AG09319 (cell line): ENCODE measurements at regions not wholly inside any gene's neighbourhood (a gene's known extent, or its start where the extent isn't known, plus 50 kb on each side); places are given as distances from the start of the nearest gene placed in this dataset.

Experiments
- DNase-seq: peaks from one replicate; pipeline ENCODE4 v3.0.0-alpha.2; 2010; ENCODE audit warnings: low read depth; ENCODE audit errors: extremely low read depth
- TF ChIP-seq, protein P1 (sequence below): IDR thresholded peaks from 2 replicates; pipeline ENCODE4 v1.5.1; 2011; ENCODE audit warnings: low read depth, mild to moderate bottlenecking, inconsistent platforms, low read length, moderate library complexity

DNA sequence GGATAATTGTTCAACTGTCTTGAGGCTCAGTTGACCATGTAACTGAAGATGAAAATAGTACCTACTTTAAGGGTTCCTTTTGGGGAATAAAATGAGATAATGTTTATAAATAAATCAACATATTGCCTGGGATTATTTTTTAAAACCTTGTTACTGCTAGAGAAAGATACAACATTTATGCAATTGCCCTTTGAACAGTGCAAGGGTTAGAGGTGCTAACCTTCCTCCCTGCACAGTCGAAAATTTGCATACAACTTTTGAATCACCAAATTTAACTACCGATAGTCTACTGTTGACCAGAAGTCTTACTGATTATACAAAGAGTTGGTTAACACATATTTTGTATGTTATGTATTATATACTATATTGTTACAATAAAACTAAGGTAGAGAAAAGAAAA lies 750.0 kb downstream of the EFNB2 start:
- no peak for DNase-seq

DNA sequence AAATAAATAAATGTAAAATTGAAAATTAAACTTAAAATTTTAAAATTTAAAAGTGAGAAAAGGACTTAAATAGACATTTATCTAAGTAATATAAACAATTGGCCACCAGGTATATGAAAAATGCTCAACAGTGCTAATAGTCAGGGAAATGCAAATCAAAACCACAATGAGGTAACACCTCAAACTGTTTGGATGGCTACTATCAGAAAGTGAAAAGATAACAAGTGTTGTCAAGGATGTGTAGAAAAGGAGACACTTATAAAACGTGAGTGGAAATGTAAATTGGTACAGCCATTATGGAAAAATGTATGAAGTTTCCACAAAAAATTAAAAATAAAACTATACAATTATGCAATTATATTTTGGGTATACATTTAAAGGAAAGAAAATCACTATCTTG lies 752.2 kb downstream of the EFNB2 start:
- DNase-seq, result no peak

More for the DNA sequence above, 750.0 kb downstream of the EFNB2 start:
- TF ChIP-seq, protein P1, sequence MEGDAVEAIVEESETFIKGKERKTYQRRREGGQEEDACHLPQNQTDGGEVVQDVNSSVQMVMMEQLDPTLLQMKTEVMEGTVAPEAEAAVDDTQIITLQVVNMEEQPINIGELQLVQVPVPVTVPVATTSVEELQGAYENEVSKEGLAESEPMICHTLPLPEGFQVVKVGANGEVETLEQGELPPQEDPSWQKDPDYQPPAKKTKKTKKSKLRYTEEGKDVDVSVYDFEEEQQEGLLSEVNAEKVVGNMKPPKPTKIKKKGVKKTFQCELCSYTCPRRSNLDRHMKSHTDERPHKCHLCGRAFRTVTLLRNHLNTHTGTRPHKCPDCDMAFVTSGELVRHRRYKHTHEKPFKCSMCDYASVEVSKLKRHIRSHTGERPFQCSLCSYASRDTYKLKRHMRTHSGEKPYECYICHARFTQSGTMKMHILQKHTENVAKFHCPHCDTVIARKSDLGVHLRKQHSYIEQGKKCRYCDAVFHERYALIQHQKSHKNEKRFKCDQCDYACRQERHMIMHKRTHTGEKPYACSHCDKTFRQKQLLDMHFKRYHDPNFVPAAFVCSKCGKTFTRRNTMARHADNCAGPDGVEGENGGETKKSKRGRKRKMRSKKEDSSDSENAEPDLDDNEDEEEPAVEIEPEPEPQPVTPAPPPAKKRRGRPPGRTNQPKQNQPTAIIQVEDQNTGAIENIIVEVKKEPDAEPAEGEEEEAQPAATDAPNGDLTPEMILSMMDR, result no peak

DNA sequence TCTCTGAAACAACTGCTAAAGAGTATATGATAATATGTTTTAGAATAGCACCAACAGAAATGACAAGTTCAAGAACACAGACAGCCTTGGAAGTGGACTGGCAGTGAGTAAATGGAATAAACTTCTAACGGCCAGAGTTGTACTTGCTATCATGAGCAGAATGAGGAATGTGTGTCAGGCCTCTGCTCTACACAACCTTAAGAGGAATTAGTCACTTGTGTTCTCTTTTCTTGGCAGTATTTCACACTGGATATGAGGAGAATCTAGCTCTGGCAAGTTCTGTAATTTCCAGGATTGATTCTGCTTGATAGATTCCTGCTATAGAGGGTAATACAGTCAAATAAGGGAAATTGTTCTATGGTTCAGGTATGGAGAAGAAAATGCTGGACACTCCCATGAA lies 757.3 kb downstream of the EFNB2 start:
- TF ChIP-seq, protein P1, result no peak
- no peak for DNase-seq

More for the DNA sequence above, 752.2 kb downstream of the EFNB2 start:
- TF ChIP-seq, protein P1, result no peak

GRCh38 chr13:105774739-105775460 lies 760.6 kb downstream of the EFNB2 start:
- DNase-seq, result no peak
- TF ChIP-seq, protein P1, result no peak

GRCh38 chr13:105773863-105774538 lies 761.5 kb downstream of the EFNB2 start:
- TF ChIP-seq, protein P1, result no peak
- DNase-seq, result no peak

- TF ChIP-seq, protein P1, result no peak
- DNase-seq, result no peak
Observed at GRCh38 chr13:105773241-105773640, 762.2 kb downstream of the EFNB2 start.

GRCh38 chr13:105764486-105764885 lies 771.0 kb downstream of the EFNB2 start:
- TF ChIP-seq, protein P1, result no peak
- no peak for DNase-seq
